GM19240 (cell line): ENCODE measurements at regions not wholly inside any gene's neighbourhood (a gene's known extent, or its start where the extent isn't known, plus 50 kb on each side); places are given as distances from the start of the nearest gene placed in this dataset.
A peak's percentile ranks its signal among the peaks of the same experiment; 100 is the strongest.

ENCODE experiments used
- DNase-seq: peaks from one replicate; pipeline ENCODE4 v3.0.0; 2011; ENCODE audit warnings: low spot score; ENCODE audit not compliant: insufficient read length

- no peak for DNase-seq
Measured at GRCh38 chr13:47829690-47830089, 171.4 kb downstream of the SUCLA2 start.

DNA sequence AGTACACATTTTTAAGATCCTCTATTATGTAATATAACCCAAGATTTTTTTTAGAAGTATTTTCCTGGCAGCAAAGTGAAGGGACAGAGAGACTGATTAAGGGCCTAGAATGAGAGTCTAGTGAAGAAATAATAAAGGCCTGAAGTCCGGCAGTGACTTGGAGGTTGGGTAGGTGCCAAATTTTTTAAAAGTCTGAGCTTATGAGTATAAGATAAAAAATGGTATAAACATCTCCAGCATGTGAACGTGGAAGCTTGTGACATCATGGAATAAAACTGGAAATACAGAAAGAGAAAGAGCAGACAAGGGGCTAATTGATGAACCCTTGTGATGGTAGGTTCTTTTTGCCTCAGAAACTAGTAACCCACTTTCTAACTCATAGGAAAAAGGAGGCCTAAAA lies 174.6 kb downstream of the SUCLA2 start:
- DNase-seq: no peak

GRCh38 chr13:47822036-47822435 lies 179.0 kb downstream of the SUCLA2 start:
- DNase-seq: no peak

- DNase-seq: no peak
Measured at GRCh38 chr13:47816831-47817230, 184.2 kb downstream of the SUCLA2 start.

DNA sequence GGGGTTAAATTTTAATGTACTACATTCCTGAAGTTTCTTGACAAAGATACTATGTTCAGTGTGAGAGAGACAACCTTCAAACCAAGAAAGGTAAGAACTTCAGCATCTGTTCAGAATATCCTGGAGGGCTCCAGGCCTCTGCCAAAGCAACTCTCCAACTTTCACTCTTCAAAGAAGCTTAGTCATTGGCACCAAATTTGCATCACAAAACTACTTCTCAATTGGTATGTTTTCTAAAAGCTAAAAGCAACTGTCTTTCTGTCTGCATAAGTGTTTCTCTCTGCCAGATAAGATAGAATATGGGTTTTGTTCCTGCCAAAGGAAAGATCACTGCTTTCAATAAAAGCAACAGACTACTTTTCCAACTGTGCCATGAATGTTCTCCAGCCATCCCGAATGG lies 187.4 kb downstream of the SUCLA2 start:
- DNase-seq: no peak

GRCh38 chr13:47809411-47809810 lies 191.7 kb downstream of the SUCLA2 start:
- DNase-seq: no peak

DNA sequence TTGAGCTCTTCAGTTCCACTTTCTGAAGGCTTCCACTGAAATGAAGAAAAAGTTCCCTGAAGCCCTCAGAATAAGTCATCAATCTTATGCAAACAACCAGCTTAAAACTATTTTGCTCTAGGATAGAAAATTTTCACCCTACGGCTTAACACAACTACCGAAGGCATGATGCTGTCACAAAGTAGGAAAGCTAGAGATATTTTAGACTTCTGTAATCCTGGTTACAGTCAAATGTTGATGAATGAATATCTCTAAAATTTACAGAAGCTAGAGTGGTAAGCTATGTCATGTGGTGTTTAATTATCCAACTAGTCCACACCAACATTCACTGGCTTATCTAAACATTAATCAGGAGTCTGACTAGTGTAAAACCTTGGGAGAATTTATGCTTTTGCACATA lies 197.9 kb downstream of the SUCLA2 start:
- no peak for DNase-seq

- DNase-seq: no peak
Measured at GRCh38 chr13:47801555-47801954, 199.5 kb downstream of the SUCLA2 start.

GRCh38 chr13:47800593-47800992 lies 200.5 kb downstream of the SUCLA2 start:
- no peak for DNase-seq

GRCh38 chr13:47798906-47799305 lies 202.2 kb downstream of the SUCLA2 start:
- DNase-seq: no peak

- no peak for DNase-seq
Measured at GRCh38 chr13:47798194-47798593, 202.9 kb downstream of the SUCLA2 start.

DNA sequence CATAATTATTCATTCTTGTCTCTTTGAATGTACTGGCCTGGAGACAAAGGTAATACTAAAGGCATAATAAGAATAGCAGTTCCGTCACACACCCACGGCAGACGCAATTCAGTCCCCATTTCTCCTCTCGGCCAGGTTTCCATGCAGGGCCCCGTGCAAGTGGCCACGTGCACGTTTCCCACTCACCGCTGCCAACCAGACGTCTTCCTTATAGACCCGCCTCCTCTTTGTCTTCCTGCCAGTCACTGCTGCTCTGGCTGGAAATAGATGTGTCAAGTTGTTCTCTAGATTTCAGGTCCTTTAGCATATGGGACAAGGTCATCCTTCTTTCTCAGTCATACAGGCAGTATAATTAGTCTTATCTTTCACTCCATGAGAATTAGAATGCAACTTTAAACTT lies 204.3 kb downstream of the SUCLA2 start:
- no peak for DNase-seq

DNA sequence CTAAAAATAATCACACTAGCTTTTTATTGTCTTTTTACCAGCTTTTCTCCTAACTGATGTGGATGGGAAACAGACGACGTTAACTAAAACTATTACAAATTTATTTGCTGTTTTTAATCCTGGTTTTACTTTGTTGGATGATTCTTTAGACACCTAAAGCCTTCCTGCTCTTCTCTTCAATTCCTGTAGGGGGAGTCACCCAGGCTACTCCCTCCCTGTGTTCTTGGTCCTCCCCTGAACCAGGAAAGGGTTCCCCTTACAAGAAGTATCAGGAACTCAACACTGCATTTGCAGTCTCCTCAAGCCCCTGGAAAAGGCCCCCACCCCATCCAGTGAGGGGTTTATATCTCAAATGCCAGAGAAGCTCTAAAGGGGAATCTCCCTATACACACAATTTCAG lies 206.1 kb downstream of the SUCLA2 start:
- peak; percentile 8 for DNase-seq

- DNase-seq: no peak
Measured at GRCh38 chr13:47790755-47791154, 210.3 kb downstream of the SUCLA2 start.

- no peak for DNase-seq
Measured at GRCh38 chr13:47788844-47789243, 212.2 kb downstream of the SUCLA2 start.

- no peak for DNase-seq
Measured at GRCh38 chr13:47774671-47774994, 226.4 kb downstream of the SUCLA2 start.

- DNase-seq: no peak
Measured at GRCh38 chr13:47764817-47765216, 236.3 kb downstream of the SUCLA2 start.

- DNase-seq: no peak
Measured at GRCh38 chr13:47757466-47758080, 243.5 kb downstream of the SUCLA2 start.

- no peak for DNase-seq
Measured at GRCh38 chr13:47747901-47748300, 253.2 kb downstream of the SUCLA2 start.

DNA sequence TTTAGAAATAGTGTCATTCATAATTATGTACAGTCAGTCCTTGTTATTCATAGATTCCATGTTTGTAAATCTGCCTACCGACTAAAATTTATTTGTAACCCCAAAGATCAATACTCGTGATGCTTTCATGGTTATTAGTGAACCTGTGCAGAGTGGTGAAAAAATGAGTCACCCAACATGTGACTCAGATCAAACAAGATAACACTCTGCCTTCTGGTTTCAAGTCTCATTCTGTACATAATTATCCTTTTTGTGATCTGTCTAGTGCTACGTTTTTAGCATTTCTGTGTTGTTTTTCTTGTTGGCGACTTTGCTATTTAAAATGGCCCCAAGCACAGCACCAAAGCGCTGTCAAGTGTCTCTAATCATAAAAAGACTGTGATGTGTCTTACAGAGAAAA lies 274.7 kb downstream of the SUCLA2 start:
- DNase-seq: no peak

DNA sequence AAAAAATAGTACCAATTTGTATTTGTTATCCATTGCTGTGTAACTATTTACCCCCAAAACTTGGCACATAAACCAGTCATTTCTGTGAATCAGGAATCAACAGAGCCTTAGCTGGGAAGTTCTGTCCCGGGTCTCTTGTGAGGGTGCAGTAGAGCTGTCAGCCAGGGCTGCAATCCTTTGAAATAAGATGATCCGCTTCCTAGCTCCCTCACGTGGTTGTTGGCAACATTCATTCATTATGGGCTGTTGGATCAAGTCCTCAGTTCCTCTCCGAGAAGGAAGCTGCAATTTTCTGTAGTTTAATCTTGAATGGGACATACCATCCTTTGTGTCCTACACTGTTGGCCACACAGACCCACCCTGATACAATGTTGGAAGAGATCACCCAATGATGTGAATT lies 277.2 kb downstream of the SUCLA2 start:
- no peak for DNase-seq

GRCh38 chr13:47719164-47719563 lies 281.9 kb downstream of the SUCLA2 start:
- DNase-seq: no peak

- no peak for DNase-seq
Measured at GRCh38 chr13:47718556-47718955, 282.5 kb downstream of the SUCLA2 start.

GRCh38 chr13:47708386-47708785 lies 292.7 kb downstream of the SUCLA2 start:
- no peak for DNase-seq
